NCI-H524 treated with DMSO at 0.1 percent for 48 hours (cell line): ENCODE measurements at regions not wholly inside any gene's neighbourhood (a gene's known extent, or its start where the extent isn't known, plus 50 kb on each side); places are given as distances from the start of the nearest gene placed in this dataset.

ENCODE experiments used
- DNase-seq: peaks from one replicate; lab custom pipeline; 2025; lab: John Stamatoyannopoulos, UW

DNA sequence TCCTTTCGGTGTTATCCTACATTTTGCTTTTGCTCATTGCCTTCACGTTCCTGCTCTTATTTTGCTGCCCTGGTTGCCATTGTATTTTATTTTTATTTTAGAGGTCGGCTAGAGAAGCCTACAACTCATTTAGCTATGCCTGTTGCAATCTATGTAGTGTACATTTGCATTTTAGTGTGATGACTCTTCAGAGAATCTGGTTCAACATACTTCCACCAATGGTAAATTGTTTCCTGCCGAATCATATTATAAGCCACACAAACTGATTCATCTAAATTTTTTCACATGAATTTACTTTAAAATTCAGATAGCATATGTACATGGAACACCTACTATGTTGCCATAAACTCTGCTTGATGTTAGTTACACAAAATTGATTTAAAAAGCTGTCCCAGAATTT lies 1596.9 kb downstream of the PLA2G4A start:
- DNase-seq = no peak

DNA sequence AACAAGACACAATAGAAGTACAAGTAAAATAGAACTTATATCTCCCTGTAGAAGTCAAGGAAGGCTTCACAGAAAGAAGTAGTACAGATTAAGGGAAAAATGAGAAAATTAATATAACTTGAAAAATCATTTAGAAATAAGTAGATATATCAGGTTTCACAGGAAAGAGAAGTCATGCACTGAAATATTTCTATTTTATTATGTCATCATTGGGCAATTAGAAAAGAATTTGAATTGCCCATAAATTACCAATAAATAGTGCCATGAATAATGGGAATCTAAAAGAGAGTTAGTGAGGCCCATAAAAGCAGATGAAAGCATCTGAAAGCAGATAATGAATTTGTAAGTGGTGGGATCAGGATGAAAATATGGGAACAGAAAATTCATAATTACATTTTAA lies 1597.8 kb downstream of the PLA2G4A start:
- no peak for DNase-seq

DNA sequence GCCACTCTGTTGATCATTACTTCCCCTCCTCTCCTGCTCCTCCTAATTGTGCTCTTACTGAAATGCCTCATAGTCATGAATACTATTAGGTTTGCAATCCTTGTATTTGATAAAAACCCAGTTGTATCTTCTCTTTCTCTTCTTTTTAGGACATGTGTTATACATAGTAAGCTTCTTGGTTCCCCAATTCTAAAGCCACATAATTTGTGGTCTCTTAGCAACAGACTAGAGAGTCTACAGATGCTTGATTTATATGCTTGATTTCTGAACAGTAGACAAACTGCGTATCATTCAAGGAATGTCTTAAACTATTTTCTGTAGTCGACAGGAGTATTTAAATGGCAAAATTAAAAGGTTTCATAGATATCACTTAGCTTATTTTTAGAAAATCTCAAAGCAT lies 1598.9 kb downstream of the PLA2G4A start:
- no peak for DNase-seq

DNA sequence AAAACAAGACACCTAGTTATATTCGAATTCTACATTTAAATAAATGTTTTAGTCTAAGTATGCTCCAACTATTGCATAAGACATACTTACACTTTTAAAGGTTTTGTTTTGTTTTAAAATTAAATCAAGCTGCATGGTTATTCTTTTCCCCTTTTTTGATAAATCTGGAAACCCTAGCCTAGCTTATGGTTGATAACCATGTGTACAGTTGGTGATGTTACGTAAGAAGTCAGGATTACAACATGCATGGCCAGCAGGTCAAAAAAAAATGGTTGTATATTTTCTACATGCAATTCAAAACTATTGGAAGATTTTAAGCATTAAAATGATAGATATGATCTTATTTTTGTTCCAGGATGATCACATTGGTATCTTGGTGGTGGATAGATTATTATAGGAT lies 1600.6 kb downstream of the PLA2G4A start:
- no peak for DNase-seq

DNA sequence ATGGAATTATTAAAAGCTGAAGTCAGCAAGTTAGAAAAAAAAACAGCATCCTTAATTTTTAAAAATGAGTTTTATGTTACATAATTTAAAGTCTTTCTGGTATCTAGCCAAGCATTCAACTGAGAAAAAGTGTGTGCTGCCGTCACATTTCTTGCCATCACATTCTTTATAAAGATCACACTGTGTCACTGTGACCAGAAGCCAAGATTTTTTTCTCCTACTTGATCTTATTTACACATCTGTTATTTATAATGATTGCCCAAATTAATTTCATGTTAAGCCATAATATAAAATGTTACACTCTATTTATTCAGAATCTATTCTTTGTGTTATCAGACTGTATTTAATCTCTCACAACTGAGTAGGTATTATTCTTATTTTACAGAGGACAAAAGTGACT lies 1603.7 kb downstream of the PLA2G4A start:
- DNase-seq = no peak

DNA sequence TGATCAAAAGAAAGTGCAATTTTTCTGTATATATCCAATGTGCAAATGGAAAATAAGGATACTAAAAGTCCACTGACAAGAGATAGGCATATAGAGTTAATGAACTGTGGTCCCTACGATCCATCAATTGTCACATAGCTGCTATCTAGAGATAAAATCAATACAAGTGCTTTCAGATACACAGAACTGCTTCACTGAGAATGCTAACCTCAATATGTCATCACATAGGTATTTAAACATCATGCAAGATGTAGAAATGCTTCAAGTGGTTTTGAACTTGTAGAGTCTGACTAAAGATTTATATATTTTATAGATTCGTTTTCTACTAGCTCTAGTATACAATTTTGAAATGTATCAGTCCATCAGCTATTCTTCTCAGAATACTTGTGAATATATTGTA lies 1604.7 kb downstream of the PLA2G4A start:
- no peak for DNase-seq

DNA sequence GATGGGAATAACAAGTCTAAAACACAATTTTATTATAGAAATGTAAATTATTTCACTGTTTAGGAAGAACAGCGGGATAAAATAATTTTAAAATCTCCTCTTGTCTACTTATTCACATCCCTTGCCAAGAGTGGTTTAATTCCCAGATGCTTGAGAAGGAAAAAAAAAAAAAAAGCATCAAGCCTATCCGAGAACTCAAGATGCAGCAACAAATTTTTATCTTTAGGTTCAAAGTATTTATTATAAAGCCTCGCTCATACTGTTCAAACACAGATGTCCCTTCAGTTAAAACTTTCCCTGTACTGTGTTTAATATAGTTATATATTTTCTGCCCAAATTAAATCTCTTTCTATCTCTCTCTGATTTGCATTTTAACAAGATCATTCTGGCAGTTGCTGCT lies 1615.8 kb downstream of the PLA2G4A start:
- no peak for DNase-seq

DNA sequence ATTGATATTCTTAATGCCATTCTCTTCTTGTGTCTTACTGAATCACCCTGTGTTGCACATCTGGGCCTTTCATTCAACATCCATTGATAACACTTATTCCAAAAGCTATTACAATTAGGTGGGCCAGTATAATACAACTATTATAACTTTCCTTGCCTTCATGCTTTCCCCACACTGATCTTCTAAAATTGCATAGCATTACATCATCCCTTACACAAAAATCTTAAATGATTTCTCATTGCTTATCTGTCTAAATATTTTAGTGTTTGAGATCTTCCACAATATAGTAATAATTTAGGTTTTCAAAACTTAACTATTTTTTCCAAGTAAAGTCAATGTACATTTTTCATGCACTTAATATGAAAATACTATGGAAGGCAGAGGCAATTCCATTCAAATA lies 1634.1 kb downstream of the PLA2G4A start:
- DNase-seq = no peak

DNA sequence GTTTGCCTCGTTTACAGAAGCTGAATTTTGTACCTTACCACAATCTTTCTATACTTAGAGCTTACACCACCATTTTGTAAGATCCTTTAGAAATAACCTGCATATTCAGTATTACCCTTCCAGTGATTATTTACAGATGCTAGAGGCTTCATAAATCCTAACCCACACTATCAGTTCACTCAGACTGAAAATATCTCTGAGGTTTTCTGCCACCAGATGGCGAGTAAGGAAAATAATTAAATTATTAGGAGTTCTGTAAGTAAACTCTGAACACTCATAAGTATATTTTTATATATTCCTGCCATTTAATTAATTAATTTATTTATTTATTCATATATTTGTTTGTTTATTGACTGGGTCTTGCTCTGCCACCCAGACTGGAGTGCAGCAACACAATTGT lies 1635.2 kb downstream of the PLA2G4A start:
- no peak for DNase-seq

DNA sequence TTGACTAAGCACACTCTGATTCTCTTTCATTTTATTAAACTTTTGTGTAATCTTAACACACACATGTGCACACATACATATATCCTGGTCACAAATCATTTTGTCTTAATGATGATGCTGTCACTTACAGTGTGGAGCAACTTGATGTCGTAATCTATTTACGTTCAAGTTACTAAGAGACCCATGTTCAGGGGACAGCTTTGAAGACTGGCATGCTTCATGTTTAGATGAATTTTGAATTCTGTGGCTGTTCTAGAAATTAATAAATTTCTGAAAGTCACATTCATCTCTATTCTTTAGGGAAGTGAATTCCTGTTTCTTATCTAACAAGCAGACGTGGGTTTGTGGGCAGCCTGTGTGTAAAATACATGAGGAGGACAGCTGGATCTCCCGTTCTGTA lies 1637.8 kb downstream of the PLA2G4A start:
- DNase-seq = no peak

DNA sequence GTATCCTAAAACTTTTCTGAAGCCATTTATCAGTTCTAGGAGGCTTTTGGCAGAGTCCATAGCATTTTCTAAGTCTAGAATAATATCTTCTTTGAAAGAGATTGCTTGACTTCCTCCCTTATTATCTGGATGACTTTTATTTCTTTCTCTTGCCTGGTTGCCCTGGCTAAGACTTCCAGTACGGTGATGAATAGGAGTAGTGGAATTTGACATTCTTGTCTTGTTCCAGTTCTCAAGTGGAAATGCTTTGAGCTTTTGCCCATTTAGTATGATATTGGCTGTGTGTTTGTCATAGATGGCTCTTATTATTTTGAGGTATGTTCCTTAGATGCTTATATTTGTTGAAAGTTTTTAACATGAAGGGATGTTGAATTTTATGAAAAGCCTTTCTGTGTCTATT lies 1647.9 kb downstream of the PLA2G4A start:
- DNase-seq = no peak

DNA sequence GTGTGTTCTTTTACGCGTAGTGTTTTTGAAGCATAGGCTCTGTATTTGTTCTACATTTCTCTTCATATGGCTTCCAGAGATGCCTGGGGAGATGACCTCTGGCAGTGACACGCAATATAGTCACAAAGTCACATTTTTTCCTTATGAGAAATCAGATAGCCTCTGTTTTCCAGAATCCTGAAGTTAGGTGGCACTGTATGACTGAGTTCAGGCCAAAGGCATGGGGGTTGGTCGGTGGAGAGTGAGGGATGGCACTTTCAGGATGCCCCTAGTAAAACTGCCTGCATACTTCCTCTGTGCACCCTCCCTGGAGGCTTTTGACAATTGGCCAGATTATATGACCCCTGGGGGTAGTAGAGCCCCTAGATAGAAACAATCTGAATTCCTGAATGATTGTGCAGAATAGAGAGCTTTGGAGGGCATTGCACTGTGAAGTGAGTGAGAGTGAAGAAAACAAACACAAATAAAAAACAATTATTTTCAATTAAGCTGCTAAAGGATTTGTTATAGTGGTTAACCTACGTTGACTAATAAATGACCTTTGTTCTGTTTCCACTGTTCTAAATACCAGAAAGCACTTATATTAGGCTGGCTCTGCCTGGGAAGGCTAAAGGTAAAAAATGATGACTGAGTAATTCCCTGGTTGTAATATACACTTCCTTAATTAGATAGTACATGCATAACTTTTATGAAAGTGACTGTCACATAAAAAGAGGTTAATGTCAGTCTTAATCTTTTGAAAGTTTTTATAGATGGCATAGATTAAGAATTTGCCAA lies 1660.8 kb downstream of the PLA2G4A start:
- DNase-seq = no peak

DNA sequence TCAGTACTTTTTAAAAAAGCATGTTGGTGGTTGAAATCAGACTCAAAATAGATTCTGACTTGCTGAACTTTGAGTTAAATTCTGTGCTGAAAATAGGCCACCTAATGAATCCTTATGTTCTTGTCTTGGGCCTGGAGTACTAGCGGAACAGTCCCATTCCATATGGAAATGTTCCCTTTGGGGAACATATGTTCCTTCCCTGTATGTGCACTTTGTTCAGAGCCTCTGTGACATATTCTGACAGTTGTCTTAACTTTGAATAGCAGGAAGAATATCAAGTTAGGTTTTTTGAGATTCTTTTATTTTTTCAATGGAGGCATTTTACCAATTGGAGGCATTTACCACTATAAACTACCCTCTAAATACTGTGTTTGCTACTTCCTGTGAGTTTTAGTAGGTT lies 1667.8 kb downstream of the PLA2G4A start:
- peak; percentile 17 for DNase-seq

DNA sequence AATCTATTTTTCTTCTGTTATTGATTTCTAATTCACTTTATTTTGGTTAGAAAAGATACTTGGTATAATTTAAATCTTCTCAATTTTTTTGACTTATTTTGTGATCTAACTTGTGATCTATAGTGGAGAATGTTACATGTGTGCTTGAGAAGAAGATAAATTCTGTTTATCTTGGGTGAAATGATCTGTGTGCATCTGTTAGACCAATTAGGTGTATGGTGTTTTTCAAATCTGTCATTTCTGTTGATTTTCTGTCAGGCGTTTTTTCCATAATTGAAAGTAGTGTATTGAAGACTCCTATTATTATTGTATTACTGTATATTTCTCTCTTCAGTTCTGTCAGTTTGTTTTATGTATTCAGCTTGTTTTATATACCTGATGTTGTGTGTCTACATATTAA lies 1668.3 kb downstream of the PLA2G4A start:
- no peak for DNase-seq

DNA sequence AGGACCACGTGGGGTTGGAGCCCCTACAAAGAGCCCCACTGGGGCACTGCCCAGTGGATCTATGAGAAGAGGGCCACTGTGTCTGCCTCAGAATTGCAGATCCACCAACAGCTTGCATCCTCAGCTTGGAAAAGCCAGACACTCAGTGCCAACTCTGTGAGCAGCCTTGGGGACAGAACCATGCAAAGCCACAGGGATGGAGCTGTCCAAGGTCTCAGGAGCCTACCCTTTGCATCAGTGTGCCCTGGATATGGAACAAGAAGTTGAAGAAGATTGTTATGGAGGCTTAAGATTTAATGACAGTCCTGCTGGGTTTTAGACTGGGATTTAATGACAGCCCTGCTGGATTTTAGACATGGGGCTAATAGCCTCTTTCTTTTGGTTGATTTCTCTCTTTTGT lies 1670.9 kb downstream of the PLA2G4A start:
- no peak for DNase-seq

DNA sequence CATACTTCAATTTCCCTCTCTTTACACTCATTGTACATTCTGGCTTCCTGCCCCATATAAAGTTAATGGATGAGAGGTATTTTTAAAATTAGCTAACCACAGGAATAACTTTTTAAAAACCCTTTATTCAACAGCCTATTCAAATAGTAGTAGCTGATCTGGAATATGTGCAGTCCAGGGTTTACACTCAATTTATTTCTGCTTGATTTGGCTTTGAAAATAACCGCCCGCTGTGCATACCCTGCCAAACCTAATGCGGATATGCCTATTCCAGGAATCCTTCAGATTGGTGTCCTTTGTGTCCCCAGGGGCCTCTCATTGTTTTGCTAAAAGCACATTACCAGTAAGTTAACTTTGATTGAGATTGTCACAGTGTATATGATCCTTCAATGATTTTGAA lies 1686.2 kb downstream of the PLA2G4A start:
- no peak for DNase-seq

DNA sequence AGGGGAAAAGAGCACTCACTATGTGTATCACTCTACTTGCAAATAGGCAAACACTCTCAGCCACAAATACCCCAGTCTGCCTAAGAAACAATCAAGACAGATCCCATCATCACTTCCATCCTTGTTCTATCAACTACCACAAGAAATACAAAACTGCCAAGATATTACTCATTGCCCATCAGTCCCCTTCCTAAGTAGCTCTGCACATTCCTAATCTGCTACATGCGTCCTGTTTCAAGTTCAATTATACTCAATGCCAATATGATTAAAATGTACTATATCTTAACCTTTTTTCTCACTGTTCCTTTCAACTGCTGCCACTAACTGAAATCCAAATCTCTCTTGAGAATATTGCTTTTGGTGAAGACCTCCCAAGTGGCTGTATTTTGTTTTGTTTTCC lies 1688.4 kb downstream of the PLA2G4A start:
- no peak for DNase-seq

DNA sequence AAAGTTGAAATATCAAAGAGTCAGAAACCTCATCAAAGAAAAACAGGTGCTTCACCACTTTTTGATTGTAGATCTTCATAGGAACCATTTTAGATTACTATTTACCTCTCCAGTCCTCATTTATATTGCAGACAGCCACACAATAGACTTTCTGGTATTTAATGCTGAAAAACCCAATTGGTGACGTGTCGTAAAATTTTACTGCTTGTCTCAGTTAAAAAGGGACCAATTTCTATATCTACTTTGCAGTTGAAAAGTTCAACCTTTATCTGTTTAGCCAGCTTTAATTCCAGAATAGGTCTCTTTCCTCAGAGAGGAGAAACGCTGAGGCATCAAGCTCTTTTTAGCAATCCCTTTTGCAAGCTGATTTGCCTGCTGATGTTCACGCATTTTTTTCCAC lies 1722.4 kb downstream of the PLA2G4A start:
- DNase-seq = no peak

DNA sequence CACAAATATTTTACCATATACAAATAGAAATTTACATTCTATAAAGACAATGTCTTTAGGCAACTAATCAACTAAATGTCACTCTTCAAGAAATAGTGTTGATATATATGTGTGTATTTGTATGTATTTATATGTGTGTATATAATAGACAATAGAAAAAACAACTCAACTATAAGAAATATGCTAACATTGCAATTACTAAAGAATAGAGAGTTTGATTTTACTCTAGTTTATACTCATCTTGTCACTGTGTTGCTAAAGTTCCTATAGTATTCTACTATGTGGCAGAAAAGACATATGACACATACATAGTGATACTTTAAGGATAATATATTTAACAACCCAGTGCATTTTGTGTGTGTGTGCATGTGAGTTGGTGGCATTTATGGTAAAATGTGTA lies 1728.3 kb downstream of the PLA2G4A start:
- DNase-seq = no peak

DNA sequence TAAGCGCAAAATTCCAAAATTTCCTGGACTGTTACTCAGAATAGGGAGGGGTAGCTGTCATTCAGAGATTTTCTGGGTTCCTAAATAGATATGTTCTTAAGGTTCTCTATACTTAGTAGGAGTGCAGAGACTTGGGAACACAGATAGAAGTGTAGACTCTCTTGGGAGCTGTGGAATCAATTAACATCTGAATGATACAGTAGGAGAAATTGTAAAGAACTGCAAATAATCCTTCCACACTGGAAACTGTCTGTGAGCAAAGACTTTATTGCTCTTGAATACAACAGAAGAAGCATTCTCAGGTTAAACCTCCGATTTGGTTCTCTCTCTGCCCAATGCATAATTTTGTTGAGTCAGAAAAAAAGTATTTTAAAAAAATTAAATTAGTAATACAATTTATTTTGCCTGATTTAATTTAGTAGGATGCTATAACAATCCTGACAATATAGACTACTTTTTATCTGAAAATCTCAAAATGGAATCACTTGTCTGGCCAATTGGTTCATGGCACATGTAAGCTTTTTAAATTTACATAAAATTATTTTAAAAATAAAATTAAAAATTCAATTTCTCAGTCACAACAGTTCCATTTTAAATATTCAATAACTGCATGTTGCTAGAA lies 1754.3 kb downstream of the PLA2G4A start:
- no peak for DNase-seq

DNA sequence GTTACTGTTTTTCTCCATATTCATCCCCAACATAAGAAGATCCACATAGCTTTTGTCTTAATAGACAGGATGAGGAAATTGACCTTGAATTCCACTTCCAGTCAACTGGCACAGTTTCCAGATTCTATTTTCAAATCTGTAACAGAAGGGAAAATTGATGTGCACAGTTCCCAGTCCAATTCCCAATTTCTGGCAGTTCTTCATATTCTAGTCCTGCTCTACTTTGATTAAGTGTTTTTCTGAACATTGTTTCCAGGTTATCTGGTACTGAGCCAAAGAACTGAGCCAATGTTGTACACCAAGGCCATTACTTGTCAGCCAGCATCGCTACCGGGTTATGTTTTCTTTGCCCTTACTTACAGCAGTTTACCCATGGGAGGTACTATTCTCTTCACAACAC lies 1755.4 kb downstream of the PLA2G4A start:
- no peak for DNase-seq

DNA sequence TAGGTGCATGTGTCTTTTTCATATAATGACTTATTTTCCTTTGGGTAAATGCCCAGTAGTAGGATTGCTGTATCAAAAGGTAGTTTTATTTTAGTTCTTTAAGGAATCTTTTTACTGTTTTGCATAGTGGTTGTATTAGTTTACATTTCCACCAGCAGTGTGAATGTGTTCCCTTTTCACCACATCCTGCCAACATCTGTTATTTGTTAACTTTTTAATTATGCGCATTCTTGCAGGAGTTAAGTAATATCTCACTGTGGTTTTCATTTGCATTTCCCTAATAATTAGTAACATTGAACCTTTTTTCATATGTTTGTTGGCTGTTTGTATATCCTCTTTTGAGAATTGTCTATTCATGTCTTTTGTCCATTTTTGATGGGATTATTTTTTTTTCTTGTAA lies 1761.9 kb downstream of the PLA2G4A start:
- DNase-seq = no peak

DNA sequence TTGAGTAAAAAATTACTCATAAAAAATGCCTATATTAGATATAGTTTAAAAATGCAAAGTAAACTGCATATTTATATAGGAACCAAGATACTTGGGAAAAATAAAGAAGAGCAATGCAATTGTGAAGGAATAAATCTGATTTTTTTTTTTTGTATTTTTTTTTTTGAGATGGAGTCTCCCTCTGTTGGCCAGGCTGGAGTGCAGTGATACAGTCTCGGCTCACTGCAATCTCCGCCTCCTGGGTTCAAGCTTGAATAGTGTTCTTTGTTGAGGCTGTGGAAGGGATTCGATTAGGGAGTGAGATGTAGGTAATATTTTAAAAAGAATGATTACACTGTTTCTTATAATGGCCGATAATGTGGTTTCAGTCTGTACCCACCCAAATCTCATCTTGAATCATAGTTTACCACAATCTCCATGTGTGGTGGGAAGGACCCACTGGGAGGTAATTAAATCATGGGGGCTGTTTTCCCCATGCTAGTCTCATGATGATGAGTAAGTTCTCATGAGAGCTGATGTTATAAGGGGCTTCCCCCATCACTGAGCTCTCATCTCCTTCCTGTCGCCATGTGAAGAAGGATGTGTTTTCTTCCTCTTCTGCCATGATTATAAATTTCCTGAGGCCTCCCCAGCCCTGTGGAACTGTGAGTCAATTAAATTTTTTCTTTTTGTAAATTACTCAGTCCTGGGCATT lies 1765.9 kb downstream of the PLA2G4A start:
- DNase-seq = no peak
